ENCODE measurements at regions not wholly inside any gene's neighbourhood (a gene's known extent, or its start where the extent isn't known, plus 50 kb on each side); places are given as distances from the start of the nearest gene placed in this dataset.

DNA sequence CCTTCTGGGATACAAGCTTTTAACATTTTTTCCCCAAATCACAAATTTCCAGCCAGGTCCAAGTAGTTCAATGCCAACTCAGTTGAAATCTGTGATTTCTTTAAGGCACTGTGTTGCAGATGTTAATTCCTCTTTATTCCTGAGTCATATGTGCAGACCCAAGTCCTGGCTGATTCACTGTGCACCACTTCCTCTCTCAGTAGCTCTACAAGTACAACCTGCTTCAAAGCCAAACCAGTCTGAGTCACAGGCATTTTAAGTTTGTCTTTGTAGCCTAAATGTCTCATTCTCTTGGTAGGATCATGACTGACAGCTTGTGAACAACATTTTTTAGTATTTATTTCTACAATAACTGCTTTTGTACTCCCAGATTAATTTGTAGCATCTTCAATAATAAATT is 165.6 kb upstream of the S100G start:
- TF ChIP-seq, protein P1, sequence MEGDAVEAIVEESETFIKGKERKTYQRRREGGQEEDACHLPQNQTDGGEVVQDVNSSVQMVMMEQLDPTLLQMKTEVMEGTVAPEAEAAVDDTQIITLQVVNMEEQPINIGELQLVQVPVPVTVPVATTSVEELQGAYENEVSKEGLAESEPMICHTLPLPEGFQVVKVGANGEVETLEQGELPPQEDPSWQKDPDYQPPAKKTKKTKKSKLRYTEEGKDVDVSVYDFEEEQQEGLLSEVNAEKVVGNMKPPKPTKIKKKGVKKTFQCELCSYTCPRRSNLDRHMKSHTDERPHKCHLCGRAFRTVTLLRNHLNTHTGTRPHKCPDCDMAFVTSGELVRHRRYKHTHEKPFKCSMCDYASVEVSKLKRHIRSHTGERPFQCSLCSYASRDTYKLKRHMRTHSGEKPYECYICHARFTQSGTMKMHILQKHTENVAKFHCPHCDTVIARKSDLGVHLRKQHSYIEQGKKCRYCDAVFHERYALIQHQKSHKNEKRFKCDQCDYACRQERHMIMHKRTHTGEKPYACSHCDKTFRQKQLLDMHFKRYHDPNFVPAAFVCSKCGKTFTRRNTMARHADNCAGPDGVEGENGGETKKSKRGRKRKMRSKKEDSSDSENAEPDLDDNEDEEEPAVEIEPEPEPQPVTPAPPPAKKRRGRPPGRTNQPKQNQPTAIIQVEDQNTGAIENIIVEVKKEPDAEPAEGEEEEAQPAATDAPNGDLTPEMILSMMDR (conservative IDR thresholded peaks at IDR 0.05; ENCODE audit: low read length): no peak
- TF ChIP-seq EZH2phosphoT487 (IDR thresholded peaks at IDR 0.05; ENCODE audit: borderline replicate concordance): no peak

Measured in Loucy (cell line).